GM12874 (cell line): ENCODE measurements at regions not wholly inside any gene's neighbourhood (a gene's known extent, or its start where the extent isn't known, plus 50 kb on each side); places are given as distances from the start of the nearest gene placed in this dataset.

Source experiments
- CTCF ChIP-seq: IDR thresholded peaks from 2 replicates; pipeline ENCODE4 v1.5.1; 2011; ENCODE audit warnings: low read depth, mild to moderate bottlenecking, control low read depth, low read length, moderate library complexity; ENCODE audit not compliant: insufficient read depth

GRCh38 chr7:19830604-19831003, 57.2 kb upstream of the TMEM196 start:
- TF ChIP-seq CTCF, result no peak
